ENCODE measurements at regions not wholly inside any gene's neighbourhood (a gene's known extent, or its start where the extent isn't known, plus 50 kb on each side); places are given as distances from the start of the nearest gene placed in this dataset.

GRCh38 chr2:104051766-104052165 is 802.1 kb upstream of the POU3F3 start:
- Histone ChIP-seq H3F3A (replicated peaks; ENCODE audit: insufficient read depth) (no peaks in the 10 kb centered on the region), H2AFZ (ENCODE audit: low read depth) (no peak overlapping the region), H3K27me3 (ENCODE audit: insufficient read depth) (no peaks in the 10 kb centered on the region), H3K4me3 (ENCODE audit: low read depth in 2 of 2, low read length in 1 of 2) (peak overlapping the region; percentile 22 to 29; a peak in 2 of 4 replicates), H3K27ac (ENCODE audit: low read depth in 2 of 2, low read length in 1 of 2) (no peak overlapping the region), H3K9me2 (no peaks in the 10 kb centered on the region), H4K20me1 (ENCODE audit: insufficient read depth) (no peaks in the 10 kb centered on the region), H3K9ac (no peak overlapping the region), H3K9me3 (no peaks in the 10 kb centered on the region), H3K79me2 (ENCODE audit: insufficient read depth) (no peaks in the 10 kb centered on the region), H3K36me3 (replicated peaks in 1 of 2; ENCODE audit: control insufficient read depth in 1 of 2, insufficient read depth in 2 of 2, low read length in 1 of 2) (no peaks in the 10 kb centered on the region), H3K4me1 (ENCODE audit: control insufficient read depth in 1 of 2, insufficient read depth in 2 of 2, low read depth in 1 of 2, low read length in 1 of 2) (no peaks in the 10 kb centered on the region), H3K4me2 (peak overlapping the region; percentile 59)
- whole genome bisulfite sequencing (ENCODE audit: low lambda C conversion rate), result 22% methylated on average over 6 of the region's 6 CpGs
- CTCF ChIA-PET, result no interaction called here
- no peak for TF ChIP-seq RXRA (IDR thresholded peaks at IDR 0.05; ENCODE audit: borderline replicate concordance, low read depth)
- TF ChIP-seq GABPA (IDR thresholded peaks at IDR 0.05; ENCODE audit: low read depth), result no peak
- no peak for TF ChIP-seq POLR2AphosphoS5 (IDR thresholded peaks at IDR 0.05; ENCODE audit: low read depth, low read length)
- TF ChIP-seq TEAD4 (IDR thresholded peaks at IDR 0.05; ENCODE audit: borderline replicate concordance, insufficient read depth), result no peak
- no peak for TF ChIP-seq USF2 (IDR thresholded peaks at IDR 0.05; ENCODE audit: borderline replicate concordance, low read depth, low read length)
- no peak for TF ChIP-seq JUND (IDR thresholded peaks at IDR 0.05)
- TF ChIP-seq RAD21 (IDR thresholded peaks at IDR 0.05; ENCODE audit: low read length), result no peak
- TF ChIP-seq SIN3A (IDR thresholded peaks at IDR 0.05; ENCODE audit: borderline replicate concordance, low read depth, low read length), result no peak
- TF ChIP-seq NRF1 (IDR thresholded peaks at IDR 0.05; ENCODE audit: low read depth, low read length), result no peak
- TF ChIP-seq EZH2phosphoT487 (IDR thresholded peaks at IDR 0.05; ENCODE audit: borderline replicate concordance, low read depth), result no peak
- TF ChIP-seq MEF2A (IDR thresholded peaks at IDR 0.05; ENCODE audit: borderline replicate concordance, low read depth), result no peak
- TF ChIP-seq GATA2 (CRISPR knock-in tag; IDR thresholded peaks at IDR 0.05), result no peak
- no peak for TF ChIP-seq MAX (IDR thresholded peaks at IDR 0.05; ENCODE audit: low read depth)
- POLR2A ChIA-PET, result no interaction called here
- DNase-seq, result no peak

- POLR2A ChIA-PET, result no interaction called here
- no peaks in the 10 kb centered on the region for H4K20me1 ChIP-seq (ENCODE audit: insufficient read depth)
- no peaks in the 10 kb centered on the region for H3F3A ChIP-seq (replicated peaks; ENCODE audit: insufficient read depth)
- TF ChIP-seq SMC3 (IDR thresholded peaks at IDR 0.05; ENCODE audit: low read depth, low read length), result no peak
- no peak for TF ChIP-seq USF1 (IDR thresholded peaks at IDR 0.05; ENCODE audit: borderline replicate concordance, low read depth)
- TF ChIP-seq TEAD4 (IDR thresholded peaks at IDR 0.05; ENCODE audit: borderline replicate concordance, insufficient read depth), result no peak
- no peak for TF ChIP-seq PBX3 (IDR thresholded peaks at IDR 0.05)
- no peak for TF ChIP-seq RFX5 (IDR thresholded peaks at IDR 0.05; ENCODE audit: low read length)
- no peak for TF ChIP-seq CTCF (IDR thresholded peaks at IDR 0.05)
- no peak for TF ChIP-seq USF2 (IDR thresholded peaks at IDR 0.05; ENCODE audit: borderline replicate concordance, low read depth, low read length)
- TF ChIP-seq RCOR1 (IDR thresholded peaks at IDR 0.05; ENCODE audit: low read length), result no peak
- H3K4me3 ChIP-seq (ENCODE audit: low read depth in 2 of 2, low read length in 1 of 2), result no peak overlapping the region
- H3K9me3 ChIP-seq, result no peaks in the 10 kb centered on the region
- H3K27me3 ChIP-seq (ENCODE audit: insufficient read depth), result no peaks in the 10 kb centered on the region
- no peak for DNase-seq
- H3K9ac ChIP-seq, result no peak overlapping the region
- CTCF ChIA-PET, result no interaction called here
- H3K79me2 ChIP-seq (ENCODE audit: insufficient read depth), result no peaks in the 10 kb centered on the region
- 14% methylated on average over 5 of the region's 5 CpGs for WGBS (ENCODE audit: low lambda C conversion rate)
- no peak overlapping the region for H2AFZ ChIP-seq (ENCODE audit: low read depth)
- no peaks in the 10 kb centered on the region for H3K9me2 ChIP-seq
- no peak overlapping the region for H3K27ac ChIP-seq (ENCODE audit: low read depth in 2 of 2, low read length in 1 of 2)
- H3K36me3 ChIP-seq (replicated peaks in 1 of 2; ENCODE audit: control insufficient read depth in 1 of 2, insufficient read depth in 2 of 2, low read length in 1 of 2), result no peaks in the 10 kb centered on the region
- H3K4me1 ChIP-seq (ENCODE audit: control insufficient read depth in 1 of 2, insufficient read depth in 2 of 2, low read depth in 1 of 2, low read length in 1 of 2), result no peaks in the 10 kb centered on the region
- no peak overlapping the region for H3K4me2 ChIP-seq
Observed at GRCh38 chr2:104052356-104052755, 801.6 kb upstream of the POU3F3 start.
